NB4 (cell line): ENCODE measurements at regions not wholly inside any gene's neighbourhood (a gene's known extent, or its start where the extent isn't known, plus 50 kb on each side); places are given as distances from the start of the nearest gene placed in this dataset.

Experiments
- CTCF ChIP-seq: IDR thresholded peaks from one replicate; pipeline ENCODE4 v1.5.1; 2012; ENCODE audit warnings: low read depth, low read length
- MAX ChIP-seq: IDR thresholded peaks from 2 replicates; pipeline ENCODE4 v1.6.1; 2011; ENCODE audit warnings: low read depth, low read length
- MYC ChIP-seq: IDR thresholded peaks from 2 replicates; pipeline ENCODE4 v1.6.1; 2011; ENCODE audit warnings: low read depth, low read length
- POLR2A ChIP-seq: IDR thresholded peaks from 2 replicates; pipeline ENCODE4 v1.6.1; 2011; ENCODE audit warnings: mild to moderate bottlenecking; ENCODE audit not compliant: insufficient read length; ENCODE audit errors: extremely low read depth

- no peak for TF ChIP-seq POLR2A
- TF ChIP-seq CTCF, result no peak
- TF ChIP-seq MAX, result no peak
- no peak for TF ChIP-seq MYC
These were observed 531.3 kb downstream of the QKI start for GRCh38 chr6:163945808-163946207.
